RCC 7860 (cell line): ENCODE measurements at regions not wholly inside any gene's neighbourhood (a gene's known extent, or its start where the extent isn't known, plus 50 kb on each side); places are given as distances from the start of the nearest gene placed in this dataset.

ENCODE experiments used
- DNase-seq: peaks from one replicate; pipeline ENCODE4 v3.0.0-alpha.2; 2015; ENCODE audit warnings: low spot score
- FAIRE-seq: peaks from 2 replicates; lab custom pipeline; 2012; peaks lifted over from hg19 to GRCh38; lab: Jason Lieb, UNC

- no peak for FAIRE-seq
- DNase-seq: no peak
Measured at GRCh38 chr10:106473129-106473685, 691.3 kb downstream of the SORCS1 start.

- no peak for FAIRE-seq
- DNase-seq: no peak
Measured at GRCh38 chr10:106467506-106467905, 697.0 kb downstream of the SORCS1 start.

GRCh38 chr10:106457522-106457921 lies 707.0 kb downstream of the SORCS1 start:
- FAIRE-seq: no peak

GRCh38 chr10:106454233-106454632 lies 710.3 kb downstream of the SORCS1 start:
- no peak for FAIRE-seq
- DNase-seq: no peak

More at GRCh38 chr10:106457522-106457921, 707.0 kb downstream of the SORCS1 start:
- no peak for DNase-seq

- FAIRE-seq (no peak), DNase-seq (no peak)
Measured at GRCh38 chr10:106450966-106451365, 713.5 kb downstream of the SORCS1 start.

GRCh38 chr10:106446920-106447319 lies 717.6 kb downstream of the SORCS1 start:
- DNase-seq (no peak), FAIRE-seq (no peak)

GRCh38 chr10:106442223-106442622 lies 722.3 kb downstream of the SORCS1 start:
- no peak for FAIRE-seq
- no peak for DNase-seq

GRCh38 chr10:106440767-106441166 lies 723.7 kb downstream of the SORCS1 start:
- FAIRE-seq: no peak
- DNase-seq: no peak

- no peak for FAIRE-seq
- DNase-seq: no peak
Measured at GRCh38 chr10:106440355-106440754, 724.2 kb downstream of the SORCS1 start.

GRCh38 chr10:106439366-106439765 lies 725.1 kb downstream of the SORCS1 start:
- DNase-seq (no peak), FAIRE-seq (no peak)

GRCh38 chr10:106438386-106438785 lies 726.1 kb downstream of the SORCS1 start:
- FAIRE-seq: no peak
- no peak for DNase-seq

GRCh38 chr10:106436123-106436715 lies 728.3 kb downstream of the SORCS1 start:
- DNase-seq: no peak
- no peak for FAIRE-seq

GRCh38 chr10:106435081-106435480 lies 729.4 kb downstream of the SORCS1 start:
- FAIRE-seq (no peak), DNase-seq (no peak)

GRCh38 chr10:106424981-106425380 lies 739.5 kb downstream of the SORCS1 start:
- DNase-seq: no peak
- no peak for FAIRE-seq

GRCh38 chr10:106424054-106424453 lies 740.5 kb downstream of the SORCS1 start:
- DNase-seq: no peak
- FAIRE-seq: no peak

GRCh38 chr10:106410331-106410730 lies 754.2 kb downstream of the SORCS1 start:
- DNase-seq (no peak), FAIRE-seq (no peak)

- DNase-seq: no peak
- no peak for FAIRE-seq
Measured at GRCh38 chr10:106405141-106405540, 759.4 kb downstream of the SORCS1 start.

GRCh38 chr10:106402458-106402857 lies 762.0 kb downstream of the SORCS1 start:
- FAIRE-seq (no peak), DNase-seq (no peak)

- no peak for DNase-seq
- FAIRE-seq: no peak
Measured at GRCh38 chr10:106401967-106402366, 762.5 kb downstream of the SORCS1 start.

GRCh38 chr10:106401161-106401560 lies 763.3 kb downstream of the SORCS1 start:
- no peak for DNase-seq
- FAIRE-seq: no peak

- FAIRE-seq (no peak), DNase-seq (no peak)
Measured at GRCh38 chr10:106399112-106399511, 765.4 kb downstream of the SORCS1 start.

GRCh38 chr10:106396192-106396591 lies 768.3 kb downstream of the SORCS1 start:
- no peak for FAIRE-seq
- DNase-seq: no peak
